NB4 (cell line): ENCODE measurements at regions not wholly inside any gene's neighbourhood (a gene's known extent, or its start where the extent isn't known, plus 50 kb on each side); places are given as distances from the start of the nearest gene placed in this dataset.

Experiments
- MAX ChIP-seq: IDR thresholded peaks from 2 replicates; pipeline ENCODE4 v1.6.1; 2011; ENCODE audit warnings: low read depth, low read length
- TF ChIP-seq, protein P1 (sequence below): IDR thresholded peaks from one replicate; pipeline ENCODE4 v1.5.1; 2012; ENCODE audit warnings: low read depth, low read length

DNA sequence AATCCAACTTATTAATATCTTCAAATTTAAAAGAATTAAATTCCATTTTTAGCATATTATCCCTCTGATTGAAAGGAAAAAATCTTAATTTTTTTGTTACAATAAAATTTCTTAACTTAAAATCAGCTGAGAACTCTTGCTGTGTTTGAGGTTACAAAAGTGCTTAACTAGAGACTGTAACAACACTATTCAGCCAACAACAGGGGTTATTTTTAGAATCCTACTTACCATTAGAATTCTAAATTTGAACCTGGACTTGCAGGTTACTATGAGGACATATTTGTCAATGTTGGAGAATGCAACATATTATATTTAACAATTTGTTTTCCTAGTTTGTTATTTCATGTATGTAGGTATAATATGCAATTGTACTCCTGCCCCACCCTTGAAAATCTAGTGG lies 238.1 kb upstream of the CXXC4 start:
- TF ChIP-seq, protein P1, sequence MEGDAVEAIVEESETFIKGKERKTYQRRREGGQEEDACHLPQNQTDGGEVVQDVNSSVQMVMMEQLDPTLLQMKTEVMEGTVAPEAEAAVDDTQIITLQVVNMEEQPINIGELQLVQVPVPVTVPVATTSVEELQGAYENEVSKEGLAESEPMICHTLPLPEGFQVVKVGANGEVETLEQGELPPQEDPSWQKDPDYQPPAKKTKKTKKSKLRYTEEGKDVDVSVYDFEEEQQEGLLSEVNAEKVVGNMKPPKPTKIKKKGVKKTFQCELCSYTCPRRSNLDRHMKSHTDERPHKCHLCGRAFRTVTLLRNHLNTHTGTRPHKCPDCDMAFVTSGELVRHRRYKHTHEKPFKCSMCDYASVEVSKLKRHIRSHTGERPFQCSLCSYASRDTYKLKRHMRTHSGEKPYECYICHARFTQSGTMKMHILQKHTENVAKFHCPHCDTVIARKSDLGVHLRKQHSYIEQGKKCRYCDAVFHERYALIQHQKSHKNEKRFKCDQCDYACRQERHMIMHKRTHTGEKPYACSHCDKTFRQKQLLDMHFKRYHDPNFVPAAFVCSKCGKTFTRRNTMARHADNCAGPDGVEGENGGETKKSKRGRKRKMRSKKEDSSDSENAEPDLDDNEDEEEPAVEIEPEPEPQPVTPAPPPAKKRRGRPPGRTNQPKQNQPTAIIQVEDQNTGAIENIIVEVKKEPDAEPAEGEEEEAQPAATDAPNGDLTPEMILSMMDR, result no peak
- no peak for TF ChIP-seq MAX
